Fibroblast of pulmonary artery (primary cell): ENCODE measurements at regions not wholly inside any gene's neighbourhood (a gene's known extent, or its start where the extent isn't known, plus 50 kb on each side); places are given as distances from the start of the nearest gene placed in this dataset.

Experiments used
- DNase-seq: peaks from one replicate; pipeline ENCODE4 v3.0.0-alpha.2; 2010; ENCODE audit warnings: low read depth
- H3K4me3 ChIP-seq: replicated peaks from 2 replicates; pipeline ENCODE4 v1.5.1; 2011; ENCODE audit warnings: low read depth, mild to moderate bottlenecking, control low read depth, low read length, moderate library complexity
- CTCF ChIP-seq: IDR thresholded peaks from 2 replicates; pipeline ENCODE4 v1.5.1; 2011; ENCODE audit warnings: mild to moderate bottlenecking, control low read depth, low read length, inconsistent platforms; ENCODE audit errors: missing control alignments

- DNase-seq: no peak
- no peak for TF ChIP-seq CTCF
- no peak overlapping the region for H3K4me3 ChIP-seq
These were observed 67.6 kb downstream of the FOXD1 start for GRCh38 chr5:73380710-73381589.

- H3K4me3 ChIP-seq: no peak overlapping the region
- DNase-seq: no peak
- no peak for TF ChIP-seq CTCF
These were observed 68.5 kb downstream of the FOXD1 start for GRCh38 chr5:73380041-73380440.

GRCh38 chr5:73379435-73379834 is 69.1 kb downstream of the FOXD1 start:
- TF ChIP-seq CTCF: no peak
- no peak for DNase-seq
- no peak overlapping the region for H3K4me3 ChIP-seq

GRCh38 chr5:73378765-73379164 is 69.8 kb downstream of the FOXD1 start:
- no peak for TF ChIP-seq CTCF
- DNase-seq: no peak
- H3K4me3 ChIP-seq: no peak overlapping the region

GRCh38 chr5:73378070-73378469 is 70.5 kb downstream of the FOXD1 start:
- no peak for TF ChIP-seq CTCF
- no peak overlapping the region for H3K4me3 ChIP-seq
- DNase-seq: no peak

- peak; percentile 41 for DNase-seq
- TF ChIP-seq CTCF: no peak
- no peak overlapping the region for H3K4me3 ChIP-seq
These were observed 71.9 kb downstream of the FOXD1 start for GRCh38 chr5:73376618-73377170.
